ENCODE measurements at regions not wholly inside any gene's neighbourhood (a gene's known extent, or its start where the extent isn't known, plus 50 kb on each side); places are given as distances from the start of the nearest gene placed in this dataset.

DNA sequence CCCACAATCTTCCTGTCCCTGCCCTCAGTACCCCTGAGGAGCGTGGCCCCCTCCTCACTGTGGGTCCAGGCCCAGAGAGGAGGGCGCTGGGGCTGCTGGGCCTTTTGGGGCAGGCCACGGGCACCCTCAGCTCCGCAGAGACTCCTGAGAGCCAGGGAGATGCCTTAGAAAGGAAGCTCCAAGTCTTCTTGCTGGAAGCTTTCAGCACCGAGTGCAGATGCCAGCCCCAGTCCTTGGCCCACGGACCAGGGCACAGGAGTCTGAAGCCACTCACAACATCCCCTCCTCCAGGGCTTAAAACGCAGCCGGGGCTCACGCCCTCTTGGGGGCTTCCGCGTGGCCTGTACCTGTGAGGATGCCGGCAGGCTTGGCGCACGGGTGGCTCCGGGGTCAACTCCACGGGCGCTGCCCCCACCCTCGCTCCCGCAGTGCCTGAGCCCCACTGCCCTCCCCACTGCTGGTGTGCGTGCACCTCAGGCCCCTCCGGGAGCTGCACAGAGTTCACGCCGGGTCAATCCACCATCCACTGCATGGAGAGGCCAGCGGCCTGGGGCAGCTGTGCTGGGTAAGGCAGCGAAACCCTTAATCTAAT lies 72.1 kb upstream of the CTDP1 start:
- intact Hi-C loops (cut with DNase I, micrococcal nuclease): no loop called here
- ATAC-seq (no peak), DNase-seq (peak; percentile 2 to 10)

DNA sequence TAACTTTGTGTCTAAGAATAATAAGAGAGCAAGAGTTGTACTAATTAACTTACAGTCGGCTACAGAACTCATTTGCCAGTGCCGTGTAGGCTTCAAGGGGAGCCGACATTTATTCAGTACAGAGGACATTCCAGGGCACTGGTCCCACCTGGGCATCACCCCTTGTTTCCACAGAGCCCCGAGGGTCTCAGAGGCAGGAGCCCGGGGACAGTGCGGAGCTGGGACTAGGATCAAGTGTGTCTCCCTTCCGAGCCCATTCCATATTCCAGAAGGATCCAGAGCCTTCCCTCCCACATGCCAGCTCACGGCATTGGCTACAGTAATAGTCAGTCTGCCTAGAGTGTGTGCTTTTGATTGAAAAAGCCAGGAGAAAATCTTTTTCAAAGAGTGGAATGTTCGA lies 71.5 kb upstream of the CTDP1 start:
- DNase-seq (peak in 1 of 2 donors; percentile 1), ATAC-seq (no peak)
- intact Hi-C loops (cut with DNase I, micrococcal nuclease): no loop called here

DNA sequence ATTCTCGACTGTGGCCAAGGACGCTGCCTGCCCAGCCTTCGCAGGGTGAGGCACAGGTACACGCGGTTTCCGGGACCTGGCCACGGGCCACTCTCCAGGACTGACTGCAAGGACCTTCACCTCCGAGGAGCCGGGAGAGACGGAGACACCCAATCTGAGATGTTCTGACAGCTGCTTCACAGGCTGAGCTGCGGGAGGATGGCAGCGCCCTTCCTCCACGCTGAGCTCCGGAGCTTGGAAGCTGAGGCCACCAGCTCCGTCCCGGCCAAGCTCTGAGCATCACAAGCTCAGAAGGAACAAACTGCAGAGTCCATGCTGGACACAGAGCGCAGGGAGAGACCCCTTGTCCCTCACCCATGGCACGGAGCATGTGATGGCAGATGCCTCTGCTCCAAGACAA lies 71.1 kb upstream of the CTDP1 start:
- DNase-seq (peak in 1 of 2 donors; percentile 14), ATAC-seq (no peak)
- intact Hi-C loops (cut with DNase I, micrococcal nuclease): no loop called here

DNA sequence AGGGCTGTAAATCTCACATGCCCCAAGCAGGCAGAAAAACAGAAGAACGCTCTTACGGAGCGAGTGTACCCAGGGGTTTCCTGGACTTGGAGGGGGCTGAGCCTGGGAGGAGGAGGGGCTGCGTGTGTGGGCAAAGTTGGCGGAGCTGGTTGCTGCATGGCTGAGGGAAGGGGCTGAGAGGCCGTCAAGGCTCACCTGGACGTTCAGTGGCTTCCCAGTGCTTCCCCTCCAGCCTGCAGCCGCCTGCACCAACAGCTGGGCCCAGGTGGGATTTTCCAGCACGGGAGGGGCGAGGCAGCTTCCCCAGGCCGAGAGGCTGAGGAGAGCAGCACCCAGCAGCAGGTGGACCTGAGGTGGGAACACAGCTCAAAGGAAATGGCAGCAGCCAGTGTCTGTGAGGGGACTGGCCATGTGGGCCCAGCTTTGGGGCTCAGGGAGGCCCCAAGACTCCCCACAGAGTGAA lies 70.6 kb upstream of the CTDP1 start:
- ATAC-seq (no peak), DNase-seq (peak in 1 of 2 donors; percentile 5)
- intact Hi-C loops (cut with DNase I, micrococcal nuclease): no loop called here

DNA sequence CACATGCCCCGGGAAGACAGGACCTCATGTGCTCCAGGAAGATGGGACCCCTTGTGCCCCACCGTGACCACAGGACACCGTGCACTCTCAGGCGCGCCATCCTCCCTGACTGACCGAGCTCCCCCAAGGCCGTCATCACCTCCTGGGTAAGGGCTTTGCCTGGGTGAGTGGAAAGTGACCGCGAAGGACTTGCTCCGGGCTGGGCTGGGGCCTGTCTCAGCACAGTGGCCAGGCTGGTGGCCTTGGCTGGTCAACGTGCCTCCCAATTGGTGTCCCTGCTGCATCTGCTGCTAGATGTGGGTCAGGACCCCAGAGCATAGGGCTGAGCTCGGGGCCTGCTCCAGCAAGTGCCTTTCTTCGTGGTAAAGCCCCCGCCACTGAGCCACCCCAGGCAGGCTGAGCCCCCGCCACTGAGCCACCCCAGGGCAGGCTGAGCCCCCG lies 69.7 kb upstream of the CTDP1 start:
- DNase-seq: peak in 1 of 2 donors; percentile 14
- intact Hi-C loops (cut with DNase I, micrococcal nuclease): no loop called here

DNA sequence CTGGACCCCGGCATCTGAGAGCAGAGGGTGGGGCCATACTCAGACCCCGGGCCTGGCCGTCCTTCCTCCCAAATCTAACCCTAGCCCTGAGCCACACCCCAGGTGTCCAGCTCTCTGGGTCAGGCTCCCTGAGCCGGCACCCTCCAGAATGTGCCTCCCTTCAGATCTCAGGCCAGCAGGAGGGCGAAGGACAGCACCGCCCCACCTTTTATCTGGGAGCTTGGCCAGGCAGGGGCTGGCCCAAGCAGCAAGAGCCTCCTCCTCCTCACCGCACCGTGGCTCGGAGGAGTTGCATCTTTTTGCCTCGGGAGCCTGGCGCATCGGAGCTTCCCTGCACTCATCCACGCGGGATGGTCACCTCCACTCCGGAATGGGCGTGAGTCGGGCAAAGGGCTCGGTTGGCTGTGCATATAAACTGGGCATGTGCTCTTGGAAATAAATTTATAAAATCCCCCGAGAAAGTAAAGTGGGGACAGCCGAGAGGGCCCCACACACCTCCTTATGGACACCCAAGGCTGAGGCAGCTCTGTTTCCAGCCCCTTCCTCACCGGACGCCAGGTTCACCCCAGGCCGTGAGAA lies 69.1 kb upstream of the CTDP1 start:
- DNase-seq (no peak), ATAC-seq (no peak)
- intact Hi-C loops (cut with DNase I, micrococcal nuclease): no loop called here

More for the DNA sequence above, 69.7 kb upstream of the CTDP1 start:
- ATAC-seq: no peak

DNA sequence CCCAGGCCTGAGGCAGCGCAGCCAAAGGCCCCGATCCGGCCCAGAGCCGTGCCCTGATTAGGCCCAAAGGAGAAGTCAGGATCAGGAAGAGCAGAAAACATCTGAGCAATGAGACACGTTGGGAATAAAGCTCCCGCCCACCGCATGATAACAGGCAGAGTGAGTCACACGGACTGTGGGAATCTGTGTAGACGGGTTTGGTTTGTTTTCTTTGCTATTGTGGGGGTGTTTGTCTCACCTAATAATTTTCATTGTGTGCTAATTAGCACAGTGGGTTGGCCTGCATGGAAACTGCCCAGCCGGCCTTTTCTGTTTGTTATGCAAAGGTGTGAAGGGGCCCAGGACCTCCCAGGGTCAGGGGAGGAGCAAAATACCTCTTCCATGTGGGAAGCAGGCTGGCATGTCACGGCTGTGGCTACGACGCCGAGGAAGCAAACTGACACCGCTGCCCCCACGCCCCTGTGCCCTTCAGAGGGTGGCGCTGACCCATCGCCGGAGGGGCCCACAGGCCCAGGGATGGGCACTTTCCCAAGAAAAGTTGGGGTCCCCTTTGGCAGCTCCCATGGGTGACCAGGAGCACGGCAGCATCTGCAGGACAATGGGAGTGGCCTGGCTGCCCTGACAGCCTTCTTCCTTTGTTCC lies 68.4 kb upstream of the CTDP1 start:
- DNase-seq: no peak
- ATAC-seq: no peak
- intact Hi-C loops (cut with DNase I, micrococcal nuclease): no loop called here

DNA sequence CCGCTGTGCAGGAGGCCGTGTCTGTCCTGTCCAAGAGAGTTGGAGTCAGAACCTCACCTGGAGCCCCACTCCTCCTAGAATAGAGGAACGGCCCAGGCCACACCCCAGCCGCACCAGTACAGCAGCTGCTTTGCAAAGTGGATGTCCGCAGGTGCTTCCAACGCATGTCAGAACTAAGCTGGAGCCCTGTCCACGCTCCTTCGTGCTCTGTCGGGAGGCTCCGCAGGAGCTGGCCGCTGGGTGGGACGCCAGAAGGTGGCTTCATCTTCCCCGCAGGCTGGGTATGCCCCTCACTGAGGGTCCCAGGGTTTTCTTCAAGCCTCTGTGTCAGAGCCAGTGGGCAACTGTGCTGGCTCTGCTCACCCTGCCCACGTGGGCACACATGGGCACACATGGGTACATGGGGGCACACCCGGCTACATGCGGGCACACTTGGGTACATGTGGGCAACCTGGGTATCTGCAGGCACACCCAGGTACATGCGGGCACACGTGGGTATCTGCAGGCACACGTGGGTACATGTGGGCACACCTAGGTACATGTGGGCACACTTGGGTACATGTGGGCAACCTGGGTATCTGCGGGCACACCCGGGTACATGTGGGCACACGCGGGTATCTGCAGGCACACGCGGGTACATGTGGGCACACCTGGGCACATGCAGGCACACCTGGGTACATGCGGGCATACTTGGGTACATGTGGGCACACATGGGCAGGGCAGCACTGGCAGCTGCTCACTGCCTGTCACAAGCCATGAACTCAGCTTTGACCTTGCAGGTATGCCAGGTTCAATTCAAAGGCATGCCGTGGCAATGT lies 67.1 kb upstream of the CTDP1 start:
- no peak for DNase-seq
- intact Hi-C loops (cut with DNase I, micrococcal nuclease): no loop called here
- ATAC-seq: no peak

DNA sequence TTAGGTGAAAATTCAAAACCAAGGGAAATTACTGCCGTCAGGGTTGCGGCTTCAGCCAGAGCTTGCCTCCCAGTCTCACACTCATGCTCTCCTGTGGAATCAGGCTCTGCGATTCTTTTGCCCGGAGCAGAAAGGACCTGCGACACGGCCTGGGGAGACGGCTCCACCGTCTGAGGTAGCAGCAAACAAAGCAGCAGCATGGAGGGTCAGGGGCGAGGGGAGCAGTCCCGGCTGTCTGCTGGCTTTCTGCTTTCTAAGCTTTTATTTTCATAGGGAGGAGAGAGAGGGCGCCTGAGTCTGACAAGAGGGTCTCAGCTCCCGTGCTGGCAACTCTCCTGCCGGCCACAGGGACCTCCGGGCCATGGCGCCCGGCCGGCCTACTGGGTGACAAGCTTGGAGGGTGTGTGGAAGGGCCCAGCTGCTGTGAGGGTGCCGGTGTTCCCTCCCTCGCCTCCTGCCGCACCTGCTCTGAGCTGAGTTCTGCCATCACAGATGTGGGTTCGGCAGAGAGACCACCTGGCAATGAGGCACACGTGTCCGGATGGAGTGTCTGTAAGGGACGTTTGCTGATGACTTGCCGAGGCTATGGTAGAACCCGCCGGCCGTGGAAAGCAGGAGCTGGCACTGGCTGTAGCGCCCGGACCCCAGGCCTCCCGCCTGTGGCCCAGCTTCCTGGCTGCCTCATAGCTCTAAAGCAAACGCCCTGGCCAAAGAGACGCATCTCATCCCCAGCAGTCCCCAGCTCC lies 66.2 kb upstream of the CTDP1 start:
- ATAC-seq (no peak), DNase-seq (no peak)
- intact Hi-C loops (cut with DNase I, micrococcal nuclease): no loop called here

DNA sequence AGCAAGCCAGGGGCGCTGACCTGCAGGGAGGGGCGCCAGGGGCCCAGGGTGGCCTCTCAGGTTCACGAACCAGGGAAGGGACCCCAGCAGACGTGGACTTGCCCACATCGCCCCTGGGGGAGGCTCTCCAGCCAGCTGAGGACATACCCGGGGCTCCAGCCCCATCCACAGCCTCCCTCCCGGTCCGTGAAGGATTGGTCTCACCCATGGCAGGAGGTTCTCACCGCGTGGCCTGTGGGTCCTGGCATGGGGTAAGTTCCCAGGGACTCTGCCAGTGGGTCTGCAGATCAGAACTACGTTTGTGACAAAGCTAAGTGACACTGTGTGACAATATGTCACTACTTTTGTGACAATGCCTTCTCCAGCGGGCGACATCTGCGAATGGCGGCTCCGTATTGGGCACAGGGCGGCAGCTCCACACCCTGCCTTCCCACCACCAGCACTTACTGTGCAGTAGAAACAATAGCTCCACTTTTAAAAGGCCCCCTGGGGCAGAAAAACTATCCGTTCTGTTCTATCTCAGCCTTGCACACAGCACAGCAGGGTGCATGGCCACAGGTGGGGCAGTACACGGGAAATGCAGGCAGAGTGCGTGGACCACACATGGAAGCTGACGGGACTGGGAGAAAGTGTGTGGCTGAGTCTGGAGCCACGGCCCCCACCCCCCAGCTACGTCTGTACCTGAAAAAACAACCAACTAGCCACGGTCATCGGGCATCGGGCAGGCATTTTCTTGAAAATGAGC lies 65.2 kb upstream of the CTDP1 start:
- DNase-seq (no peak), ATAC-seq (no peak)
- intact Hi-C loops (cut with DNase I, micrococcal nuclease): no loop called here

DNA sequence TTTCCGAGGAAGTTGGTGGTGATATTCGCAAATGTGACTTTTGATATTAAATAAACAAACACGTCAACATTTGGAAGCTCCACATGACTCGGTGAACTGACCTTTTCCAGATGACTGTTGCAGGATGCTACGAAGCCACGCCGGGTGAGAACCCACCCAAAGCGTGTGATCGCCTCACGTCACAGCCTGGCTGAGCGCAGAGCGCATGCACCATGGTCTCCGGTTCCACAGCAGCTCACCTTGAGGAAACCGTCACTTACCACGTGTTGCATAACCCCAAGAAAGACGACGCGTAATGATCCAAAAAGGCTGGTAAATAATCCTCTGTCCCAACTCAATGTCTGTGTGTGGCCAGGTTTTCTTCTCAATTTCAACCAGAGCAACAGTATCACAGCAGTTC lies 64.5 kb upstream of the CTDP1 start:
- DNase-seq: no peak
- no peak for ATAC-seq
- intact Hi-C loops (cut with DNase I, micrococcal nuclease): no loop called here

DNA sequence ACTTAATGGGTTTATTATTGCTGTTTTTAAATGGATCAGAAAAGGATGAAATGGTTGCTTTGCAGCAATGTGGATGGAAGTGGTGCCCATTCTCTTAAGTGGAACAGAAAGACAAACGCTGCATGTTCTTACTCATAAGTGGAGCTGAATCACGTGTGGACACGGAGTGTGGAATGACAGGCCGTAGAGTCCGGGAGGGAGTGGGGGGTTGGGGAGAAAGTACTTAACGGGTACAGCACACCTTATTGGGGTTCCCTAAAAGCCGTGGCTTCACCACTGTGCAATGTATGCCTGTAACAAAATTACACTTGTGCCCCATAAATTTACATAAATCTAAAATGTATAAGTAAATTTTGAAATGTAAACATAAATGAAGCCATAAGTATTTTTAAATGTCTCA lies 64.0 kb upstream of the CTDP1 start:
- ATAC-seq: no peak
- DNase-seq: no peak
- intact Hi-C loops (cut with DNase I, micrococcal nuclease): no loop called here

DNA sequence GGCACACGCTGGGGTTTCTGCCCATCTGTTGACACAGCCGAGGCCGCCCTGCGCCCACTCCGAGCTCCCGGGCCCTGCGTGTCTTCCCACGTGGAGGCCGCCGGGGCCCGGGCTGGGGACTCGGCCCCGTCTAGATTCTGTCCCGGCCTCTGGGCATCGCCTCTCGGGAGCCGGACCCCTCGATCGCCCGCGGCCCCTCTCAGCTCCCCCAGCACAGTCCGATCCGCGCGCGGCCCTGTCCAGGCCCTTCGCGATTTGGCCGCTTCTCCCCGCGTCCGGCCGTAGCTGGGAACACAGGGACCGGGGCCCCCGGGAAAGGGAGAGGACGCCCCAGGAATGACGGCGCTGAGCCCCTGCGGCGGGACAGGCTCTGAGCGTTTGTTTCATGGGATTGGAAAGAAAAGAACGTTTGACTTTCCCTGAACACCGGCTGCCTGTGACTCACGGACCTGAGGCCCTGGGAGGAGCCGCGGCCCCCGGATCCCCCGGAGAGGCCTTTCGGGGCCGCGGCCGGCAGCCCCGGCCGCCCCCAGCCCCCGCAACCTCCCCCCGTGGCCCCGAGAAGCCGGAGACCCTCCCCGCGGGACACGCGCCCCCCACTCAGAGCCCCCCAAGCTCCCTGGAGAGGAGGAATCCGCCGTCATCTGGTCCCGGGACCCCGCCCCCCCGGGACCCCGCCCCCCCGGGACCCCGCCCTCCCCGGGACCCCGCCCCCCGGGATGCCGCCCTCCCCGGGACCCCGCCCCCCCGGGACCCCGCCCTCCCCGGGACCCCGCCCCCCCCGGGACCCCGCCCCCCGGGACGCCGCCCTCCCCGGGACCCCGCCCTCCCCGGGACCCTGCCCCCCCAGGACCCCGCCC lies 62.7 kb upstream of the CTDP1 start:
- ATAC-seq (no peak), DNase-seq (no peak)
- intact Hi-C loops (cut with DNase I, micrococcal nuclease): no loop called here

DNA sequence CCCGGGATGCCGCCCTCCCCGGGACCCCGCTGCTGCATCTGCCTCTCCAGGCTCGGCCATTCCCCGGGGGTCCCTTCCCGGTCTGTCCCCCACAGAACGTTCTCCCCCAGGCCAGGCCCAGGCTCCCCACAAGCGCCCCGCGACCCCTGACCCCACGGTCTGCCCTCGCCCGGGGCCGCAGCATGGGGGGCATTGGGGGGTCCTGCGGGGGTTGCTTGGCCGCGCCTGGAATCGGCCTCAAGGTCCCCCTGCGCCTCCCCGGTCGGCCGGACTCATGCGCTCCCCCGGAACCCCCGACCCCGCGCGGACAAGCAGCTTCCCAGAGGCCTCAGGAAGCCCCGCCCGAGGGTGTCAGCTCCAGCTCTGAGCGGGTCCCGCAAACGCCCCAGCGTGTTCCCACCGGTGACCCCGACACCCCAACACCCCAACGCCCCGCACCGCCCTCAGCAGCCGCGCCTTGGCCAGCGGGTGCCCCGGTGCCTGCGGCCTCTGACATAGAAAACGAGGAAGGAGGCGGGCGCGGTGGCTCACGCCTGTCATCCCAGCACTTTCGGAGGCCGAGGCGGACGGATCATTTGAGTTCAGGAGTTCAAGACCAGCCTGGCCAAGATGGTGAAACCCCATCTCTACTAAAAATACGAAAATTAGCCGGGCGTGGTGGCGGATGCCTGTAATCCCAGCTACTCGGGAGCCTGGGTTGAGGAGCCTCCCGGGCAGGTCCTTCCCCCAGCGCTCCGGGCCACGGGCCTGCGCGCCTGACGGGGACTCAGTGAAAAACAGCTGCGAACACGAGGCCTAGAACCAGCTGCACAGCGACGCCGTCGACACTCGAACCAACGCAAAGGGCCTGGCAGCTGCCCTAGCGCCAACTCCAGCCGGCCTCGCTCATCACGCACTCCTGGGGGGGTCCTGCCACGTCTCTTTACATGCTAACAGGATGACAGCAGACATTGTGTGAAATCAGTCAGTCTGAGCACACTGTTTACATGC lies 61.8 kb upstream of the CTDP1 start:
- ATAC-seq (no peak), DNase-seq (peak in 1 of 2 donors; percentile 15)
- intact Hi-C loops (cut with DNase I, micrococcal nuclease): no loop called here

DNA sequence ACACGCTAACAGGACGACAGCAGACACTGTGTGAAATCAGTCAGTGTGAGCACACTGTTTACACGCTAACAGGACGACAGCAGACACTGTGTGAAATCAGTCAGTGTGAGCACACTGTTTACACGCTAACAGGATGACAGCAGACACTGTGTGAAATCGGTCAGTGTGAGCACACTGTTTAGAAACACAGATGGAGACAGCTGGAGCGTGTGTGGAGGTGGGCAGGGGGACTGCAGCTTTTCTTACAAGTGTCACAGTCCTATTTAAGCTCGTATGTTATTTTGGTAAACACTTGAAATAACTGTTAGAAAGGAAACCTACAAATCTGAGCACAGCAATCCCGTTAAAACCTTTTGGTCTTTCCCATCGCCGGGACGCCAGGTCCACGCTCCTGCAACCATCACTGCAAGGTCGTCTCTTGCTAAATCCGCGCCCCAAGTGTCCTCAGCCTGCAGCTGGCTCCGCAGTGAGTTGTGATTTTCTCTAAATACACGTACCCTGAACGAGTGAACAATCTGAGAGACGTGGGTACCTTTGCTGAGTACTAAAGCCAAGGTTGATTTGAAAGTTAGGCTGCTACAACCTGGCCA lies 58.9 kb upstream of the CTDP1 start:
- no peak for DNase-seq
- intact Hi-C loops (cut with DNase I, micrococcal nuclease): no loop called here

DNA sequence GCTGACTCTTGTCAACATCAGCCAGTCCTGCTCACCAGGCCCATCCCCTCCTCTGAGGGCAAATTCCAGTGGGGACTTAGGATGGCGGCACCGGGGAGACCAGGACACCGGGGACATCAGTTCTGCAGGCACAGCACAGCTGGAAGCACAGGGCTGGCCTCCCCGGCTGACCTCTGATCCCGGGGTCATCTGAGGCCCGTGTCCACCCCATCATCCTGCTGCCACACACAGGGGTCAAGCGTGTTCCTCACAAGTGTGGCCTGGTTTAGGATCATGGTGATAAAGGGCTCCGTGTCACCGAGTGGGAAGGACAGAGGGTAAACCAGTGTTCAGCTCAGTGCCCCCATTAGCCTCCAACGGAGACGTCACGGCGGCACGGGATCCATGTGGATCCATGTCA lies 58.1 kb upstream of the CTDP1 start:
- no peak for ATAC-seq
- DNase-seq: no peak
- intact Hi-C loops (cut with DNase I, micrococcal nuclease): no loop called here

More for the DNA sequence above, 58.9 kb upstream of the CTDP1 start:
- ATAC-seq: no peak
